PFSK-1 (cell line): ENCODE measurements at regions not wholly inside any gene's neighbourhood (a gene's known extent, or its start where the extent isn't known, plus 50 kb on each side); places are given as distances from the start of the nearest gene placed in this dataset.

Experiments used
- FOXP2 ChIP-seq: optimal IDR thresholded peaks from 2 replicates; pipeline ENCODE3; 2011; ENCODE audit warnings: borderline replicate concordance, control low read depth, inconsistent platforms; ENCODE audit not compliant: insufficient read depth; ENCODE audit errors: extremely low read length, extremely low read depth
- POLR2AphosphoS5 ChIP-seq: IDR thresholded peaks from 2 replicates; pipeline ENCODE4 v1.6.1; 2012; ENCODE audit warnings: low read depth, mild to moderate bottlenecking, control low read depth, low read length, moderate library complexity
- REST ChIP-seq, 2 experiments: IDR thresholded peaks; 2 replicates each; pipeline versions ENCODE4 v1.6.1 to v1.8.0; 2011 to 2012; ENCODE audit warnings: low read depth in 2 of 2, low read length in 2 of 2, control low read depth in 1 of 2, inconsistent platforms in 1 of 2, mild to moderate bottlenecking in 1 of 2, moderate library complexity in 1 of 2; ENCODE audit not compliant: insufficient read depth in 1 of 2
- SIN3A ChIP-seq: IDR thresholded peaks from 2 replicates; pipeline ENCODE4 v1.6.1; 2012; ENCODE audit warnings: mild to moderate bottlenecking, low read length, moderate library complexity, borderline replicate concordance; ENCODE audit not compliant: insufficient read depth
- TAF1 ChIP-seq: IDR thresholded peaks from 2 replicates; pipeline ENCODE4 v1.6.1; 2012; ENCODE audit warnings: low read length, control low read depth, borderline replicate concordance; ENCODE audit not compliant: insufficient read depth

DNA sequence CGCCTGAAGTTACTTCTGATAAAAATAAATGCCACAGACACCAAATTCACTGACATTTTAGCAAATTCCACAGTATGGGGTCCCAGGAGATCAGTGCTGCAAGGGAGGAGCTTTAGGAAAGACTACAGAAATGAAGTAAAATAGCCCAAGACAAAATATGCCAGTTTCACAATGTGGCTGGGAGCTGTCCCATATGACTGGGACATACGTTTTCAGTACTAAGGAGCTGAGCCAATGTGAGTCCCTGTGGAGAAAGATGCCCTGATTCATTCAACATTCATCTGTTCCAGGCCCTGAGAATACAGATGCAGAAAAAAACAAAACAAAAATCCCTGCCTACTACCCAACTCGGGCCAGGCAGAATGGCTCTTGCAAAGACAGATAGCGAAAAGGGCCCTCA is 63.4 kb upstream of the FAM174B start:
- no peak for TF ChIP-seq POLR2AphosphoS5
- no peak for TF ChIP-seq REST (IDR thresholded peaks at IDR 0.05; ENCODE audit: insufficient read depth in 1 of 2, low read depth in 2 of 2, low read length in 2 of 2)
- no peak for TF ChIP-seq SIN3A
- no peak for TF ChIP-seq TAF1
- TF ChIP-seq FOXP2 = no peak
